Stimulated activated CD8-positive, alpha-beta memory T cell treated with anti-CD3 and anti-CD28 coated beads, Interleukin-4, amount 100 ng/mL, for 48 hours (primary cell): ENCODE measurements at regions not wholly inside any gene's neighbourhood (a gene's known extent, or its start where the extent isn't known, plus 50 kb on each side); places are given as distances from the start of the nearest gene placed in this dataset.
"Not testable (repeated sequence)": the region's sequence is repeated elsewhere in the genome, so short reads cannot be mapped to it uniquely, and the experiment has no call there.

ENCODE experiments used
- DNase-seq: peaks from one replicate; pipeline ENCODE4 v3.0.0-alpha.2; 2020

GRCh38 chr7:51386806-51387568 is 70.4 kb upstream of the COBL start:
- DNase-seq, result not testable (repeated sequence)

GRCh38 chr7:51386184-51386583 is 69.6 kb upstream of the COBL start:
- not testable (repeated sequence) for DNase-seq

DNA sequence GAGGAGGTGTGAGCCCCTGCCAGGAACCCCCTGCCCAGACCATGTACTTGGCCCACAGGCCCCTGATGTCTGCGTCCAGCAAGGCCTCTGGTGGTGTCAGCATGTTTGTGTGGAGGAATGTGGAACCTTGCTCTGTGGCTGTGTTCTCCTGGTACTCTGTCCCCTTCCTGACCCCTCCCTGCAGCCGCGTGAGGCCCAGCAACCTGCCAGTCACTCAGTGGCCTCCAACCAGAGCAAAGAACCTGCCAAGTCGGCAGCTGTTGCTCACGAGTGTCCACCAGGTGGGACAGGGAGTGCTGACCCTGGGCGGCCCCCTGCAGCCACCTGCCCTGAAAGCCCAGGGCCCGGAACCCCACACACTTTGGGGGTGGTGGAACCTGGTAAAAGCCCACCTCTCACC is 65.6 kb upstream of the COBL start:
- DNase-seq, result not testable (repeated sequence)

GRCh38 chr7:51376420-51377092 is 59.9 kb upstream of the COBL start:
- no peak for DNase-seq

DNA sequence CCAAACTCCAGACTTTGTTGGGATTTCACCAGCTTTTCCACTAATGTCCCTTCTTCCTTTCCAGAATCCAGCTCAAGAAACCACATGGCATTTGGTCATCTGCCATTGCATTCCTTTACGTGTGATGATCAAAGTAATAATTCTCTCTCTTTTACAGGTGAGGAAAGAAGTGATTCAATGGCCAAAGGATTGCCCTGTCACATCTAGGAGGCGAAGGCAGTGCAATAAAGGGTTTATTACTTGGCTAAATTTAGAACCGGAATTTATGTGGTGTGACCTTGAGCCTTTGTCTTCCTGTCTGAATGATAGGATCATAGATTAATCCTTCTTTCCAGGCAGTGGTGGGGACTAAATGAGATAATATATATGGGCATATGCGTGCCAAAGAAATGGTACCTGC is 58.3 kb upstream of the COBL start:
- DNase-seq, result no peak

DNA sequence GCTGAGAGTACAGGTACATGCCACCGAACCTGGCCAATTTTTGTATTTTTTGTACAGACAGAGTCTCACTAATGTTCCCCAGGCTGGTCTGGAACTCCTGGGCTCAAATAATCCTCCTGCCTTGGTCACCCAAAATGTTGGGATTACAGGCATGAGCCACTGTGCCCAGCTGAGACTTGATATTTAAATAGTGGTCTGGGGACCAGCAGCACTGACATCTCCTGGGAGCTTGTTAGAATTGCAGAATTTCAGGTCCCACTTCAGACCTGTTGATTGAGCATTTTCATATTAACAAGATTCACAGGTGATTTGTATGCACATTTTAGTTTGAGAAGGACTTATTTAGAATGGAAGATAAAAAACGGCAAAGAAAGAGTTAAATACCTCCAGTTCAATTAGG is 57.0 kb upstream of the COBL start:
- DNase-seq, result not testable (repeated sequence)

DNA sequence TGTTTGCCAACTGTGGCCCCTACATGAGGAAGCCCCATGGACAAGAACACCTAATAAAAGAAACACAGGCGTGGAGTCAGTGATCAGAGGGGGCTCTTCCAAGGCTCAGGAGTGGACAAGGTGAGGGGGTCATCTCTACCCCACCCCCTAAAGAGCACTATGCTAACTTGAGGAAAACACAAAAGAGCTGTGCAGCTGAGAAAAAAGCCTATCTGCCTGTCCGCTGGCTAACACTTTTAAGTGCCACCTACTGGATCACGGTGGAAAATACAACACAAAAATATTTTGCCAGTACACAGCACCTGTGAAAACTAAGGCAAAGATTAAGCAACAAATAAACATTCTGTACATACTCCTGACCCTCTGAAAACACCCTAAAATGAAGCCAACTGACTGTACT is 53.1 kb upstream of the COBL start:
- no peak for DNase-seq

DNA sequence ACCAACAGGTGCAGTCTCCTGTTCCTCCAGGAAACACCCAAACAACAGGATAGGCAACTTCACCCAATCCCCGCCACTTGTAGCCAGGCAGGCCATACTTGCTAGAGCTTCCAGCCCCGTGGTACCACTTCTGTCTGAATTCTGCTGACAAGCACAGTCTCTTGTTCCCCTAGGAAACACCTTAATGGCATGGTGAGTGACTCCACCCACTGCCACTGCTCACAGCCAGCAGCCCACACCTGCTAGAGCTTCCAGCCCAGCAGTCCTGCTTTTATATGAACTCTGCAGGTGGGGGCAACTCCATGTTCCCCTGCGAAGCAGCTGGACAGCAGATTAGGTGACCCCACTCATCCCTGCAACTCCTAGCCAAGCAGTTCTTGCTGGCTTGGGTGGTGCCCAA is 52.6 kb upstream of the COBL start:
- not testable (repeated sequence) for DNase-seq

DNA sequence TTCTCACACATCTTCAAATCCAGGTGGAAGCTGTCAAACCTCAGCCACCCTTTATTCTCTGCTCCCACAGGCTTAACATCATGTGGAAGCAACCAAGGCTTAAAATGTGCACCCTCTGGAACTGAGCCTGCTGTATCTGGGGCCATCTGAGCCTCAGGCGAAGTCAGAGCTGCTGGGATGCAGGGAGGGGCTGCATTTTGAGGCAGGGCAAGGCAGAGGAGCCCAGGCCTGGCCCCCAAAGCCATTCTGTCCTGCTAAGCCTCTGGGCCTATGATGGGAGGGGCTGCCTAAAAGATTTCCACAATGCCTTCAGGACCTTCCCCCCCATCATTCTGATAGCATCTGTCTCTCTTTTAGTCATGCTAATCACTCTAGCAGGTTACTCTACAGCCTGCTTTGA is 51.7 kb upstream of the COBL start:
- no peak for DNase-seq

DNA sequence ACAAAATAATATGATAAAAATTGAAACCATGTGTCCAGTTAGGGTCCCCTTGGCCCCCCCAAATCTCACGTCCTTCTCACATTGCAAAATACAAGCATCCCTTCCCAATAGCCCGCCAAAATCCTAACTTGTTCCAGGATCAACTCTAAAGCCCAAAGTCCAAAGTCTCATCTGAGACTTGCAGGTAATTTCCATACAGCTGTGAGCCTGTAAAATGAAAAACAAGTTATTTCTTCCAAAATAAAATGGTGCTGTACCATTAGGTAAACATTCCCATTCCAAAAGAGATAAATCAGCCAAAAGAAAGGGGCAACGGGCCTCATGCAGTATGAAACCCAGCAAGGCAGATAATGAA is 51.0 kb upstream of the COBL start:
- no peak for DNase-seq

DNA sequence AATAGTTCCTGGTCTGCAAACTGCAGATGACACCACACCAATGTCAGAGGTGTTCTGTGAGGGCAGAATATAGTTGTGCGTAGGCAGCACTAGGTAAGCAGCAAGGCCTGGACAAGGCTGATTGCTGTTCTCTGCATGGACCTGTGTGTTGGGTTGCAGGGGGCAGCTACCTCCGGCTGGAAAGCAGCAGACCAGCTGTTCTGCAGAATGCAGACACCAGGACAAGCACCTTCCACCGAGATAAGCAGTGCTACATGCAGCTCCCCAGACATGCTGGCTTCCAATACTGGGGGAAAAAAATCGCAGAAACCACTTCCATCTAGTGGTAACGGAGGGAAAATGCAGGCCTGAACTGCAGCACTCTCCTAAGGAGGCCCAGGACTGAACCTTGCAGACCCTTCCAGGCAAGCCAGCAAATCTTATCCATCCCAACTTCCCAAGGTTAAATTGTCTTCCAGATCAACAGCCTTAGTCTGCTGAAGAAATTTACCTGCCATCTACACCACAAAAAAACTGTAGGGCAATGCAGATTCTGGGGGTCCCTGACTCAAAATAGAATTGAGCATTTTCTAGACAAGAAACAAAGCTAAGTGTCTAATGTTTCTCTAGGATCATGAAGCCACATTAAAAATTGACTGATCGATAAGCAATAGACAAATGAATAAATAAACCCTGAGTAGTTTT is 50.5 kb upstream of the COBL start:
- DNase-seq, result peak; percentile 28
